HG03439 (cell line): ENCODE measurements at regions not wholly inside any gene's neighbourhood (a gene's known extent, or its start where the extent isn't known, plus 50 kb on each side); places are given as distances from the start of the nearest gene placed in this dataset.

ENCODE experiments used
- ATAC-seq: cut with Tn5 transposase; IDR thresholded peaks from one replicate; pipeline ENCODE4 v1.9.1; 2021; ENCODE audit warnings: mild to moderate bottlenecking, moderate library complexity; ENCODE audit not compliant: unreplicated experiment

- ATAC-seq = no peak
Measured at GRCh38 chr10:128520211-128520815, 394.1 kb upstream of the MKI67 start.

- no peak for ATAC-seq
Measured at GRCh38 chr10:128522551-128523308, 396.5 kb upstream of the MKI67 start.

GRCh38 chr10:128525444-128525843 lies 399.2 kb upstream of the MKI67 start:
- ATAC-seq = no peak

- no peak for ATAC-seq
Measured at GRCh38 chr10:128525936-128526335, 399.7 kb upstream of the MKI67 start.

GRCh38 chr10:128526791-128527375 lies 400.7 kb upstream of the MKI67 start:
- ATAC-seq = no peak

- ATAC-seq = no peak
Measured at GRCh38 chr10:128527711-128528110, 401.5 kb upstream of the MKI67 start.

GRCh38 chr10:128528167-128528566 lies 401.9 kb upstream of the MKI67 start:
- no peak for ATAC-seq

GRCh38 chr10:128528781-128529180 lies 402.6 kb upstream of the MKI67 start:
- no peak for ATAC-seq

GRCh38 chr10:128529225-128529624 lies 403.0 kb upstream of the MKI67 start:
- no peak for ATAC-seq

GRCh38 chr10:128530301-128530700 lies 404.1 kb upstream of the MKI67 start:
- no peak for ATAC-seq

- ATAC-seq = no peak
Measured at GRCh38 chr10:128530946-128531345, 404.7 kb upstream of the MKI67 start.

- no peak for ATAC-seq
Measured at GRCh38 chr10:128534686-128535085, 408.5 kb upstream of the MKI67 start.

- ATAC-seq = no peak
Measured at GRCh38 chr10:128536259-128536658, 410.0 kb upstream of the MKI67 start.

- no peak for ATAC-seq
Measured at GRCh38 chr10:128537834-128538330, 411.7 kb upstream of the MKI67 start.

GRCh38 chr10:128538671-128539070 lies 412.4 kb upstream of the MKI67 start:
- no peak for ATAC-seq

- no peak for ATAC-seq
Measured at GRCh38 chr10:128539510-128540127, 413.4 kb upstream of the MKI67 start.

- ATAC-seq = no peak
Measured at GRCh38 chr10:128540128-128540762, 414.0 kb upstream of the MKI67 start.

GRCh38 chr10:128540781-128541761 lies 414.8 kb upstream of the MKI67 start:
- ATAC-seq = no peak

GRCh38 chr10:128541926-128542475 lies 415.8 kb upstream of the MKI67 start:
- no peak for ATAC-seq

- no peak for ATAC-seq
Measured at GRCh38 chr10:128542659-128543058, 416.4 kb upstream of the MKI67 start.
